MM.1S (cell line): ENCODE measurements at regions not wholly inside any gene's neighbourhood (a gene's known extent, or its start where the extent isn't known, plus 50 kb on each side); places are given as distances from the start of the nearest gene placed in this dataset.
"Not testable (repeated sequence)": the region's sequence is repeated elsewhere in the genome, so short reads cannot be mapped to it uniquely, and the experiment has no call there.

Experiments used
- DNase-seq: peaks from one replicate; pipeline ENCODE4 v3.0.0-alpha.2; 2015
- H2AFZ ChIP-seq: fragments of 300-600 bp; sonication (generic); 2 replicates; pipeline ENCODE4 v1.6.0; 2016; ENCODE audit warnings: antibody characterized with exemption, low read length
- H3F3A ChIP-seq: fragments of 300-600 bp; sonication (generic); 2 replicates; pipeline ENCODE4 v1.6.1; 2016; ENCODE audit warnings: mild to moderate bottlenecking, antibody characterized with exemption, low read length, moderate library complexity, mixed read lengths; ENCODE audit not compliant: insufficient read depth
- H3K27ac ChIP-seq: fragments of 300-600 bp; sonication (generic); 2 replicates; pipeline ENCODE4 v1.5.1; 2016; ENCODE audit warnings: mild to moderate bottlenecking, low read length
- H3K27me3 ChIP-seq: fragments of 300-600 bp; sonication (generic); replicated peaks from 2 replicates; pipeline ENCODE4 v1.6.0; 2016; ENCODE audit warnings: low read length; ENCODE audit not compliant: insufficient read depth
- H3K36me3 ChIP-seq: fragments of 300-600 bp; sonication (generic); replicated peaks from 2 replicates; pipeline ENCODE4 v1.6.1; 2016; ENCODE audit warnings: mild to moderate bottlenecking, low read length, mixed read lengths; ENCODE audit not compliant: insufficient read depth
- H3K4me1 ChIP-seq: fragments of 300-600 bp; sonication (generic); 2 replicates; pipeline ENCODE4 v1.6.1; 2016; ENCODE audit warnings: low read length, mixed read lengths
- H3K4me2 ChIP-seq: fragments of 300-600 bp; sonication (generic); 2 replicates; pipeline ENCODE4 v1.6.0; 2016; ENCODE audit warnings: low read depth, low read length
- H3K4me3 ChIP-seq: fragments of 300-600 bp; sonication (generic); 2 replicates; pipeline ENCODE4 v1.5.1; 2016; ENCODE audit warnings: low read length, mixed read lengths
- H3K79me2 ChIP-seq: fragments of 300-600 bp; sonication (generic); 2 replicates; pipeline ENCODE4 v1.6.1; 2016; ENCODE audit warnings: mixed run types, low read length, mixed read lengths
- H3K9ac ChIP-seq: fragments of 300-600 bp; sonication (generic); 2 replicates; pipeline ENCODE4 v1.6.1; 2016; ENCODE audit warnings: low read length, mixed read lengths
- H3K9me2 ChIP-seq: fragments of 300-600 bp; sonication (generic); replicated peaks from 2 replicates; pipeline ENCODE4 v1.6.1; 2016; ENCODE audit warnings: mild to moderate bottlenecking, low read length, mixed read lengths; ENCODE audit not compliant: insufficient read depth
- H3K9me3 ChIP-seq: fragments of 300-600 bp; sonication (generic); replicated peaks from 2 replicates; pipeline ENCODE4 v1.6.1; 2016; ENCODE audit warnings: mild to moderate bottlenecking, low read length, mixed read lengths; ENCODE audit not compliant: insufficient read depth
- H4K20me1 ChIP-seq: fragments of 300-600 bp; sonication (generic); 2 replicates; pipeline ENCODE4 v1.6.1; 2016; ENCODE audit warnings: mild to moderate bottlenecking, low read length, moderate library complexity, mixed read lengths; ENCODE audit not compliant: insufficient read depth
- CTCF ChIP-seq: fragments of 300-600 bp; sonication (generic); IDR thresholded peaks from 2 replicates; pipeline ENCODE4 v1.5.1; 2016; ENCODE audit warnings: antibody characterized with exemption, low read length, mixed read lengths
- EZH2 ChIP-seq: fragments of 300-600 bp; sonication (generic); optimal IDR thresholded peaks from 2 replicates; pipeline ENCODE3; 2017; ENCODE audit warnings: low read depth, mild to moderate bottlenecking, antibody characterized with exemption, low read length, mixed read lengths
- EZH2phosphoT487 ChIP-seq: fragments of 300-600 bp; sonication (generic); IDR thresholded peaks from 2 replicates; pipeline ENCODE4 v1.6.1; 2018; ENCODE audit warnings: antibody characterized with exemption, low read length

- no peak for TF ChIP-seq EZH2phosphoT487
- TF ChIP-seq CTCF = no peak
- TF ChIP-seq EZH2 = no peak
- Histone ChIP-seq H3K9me3 (no peaks in the 10 kb centered on the region), H3K9me2 (no peaks in the 10 kb centered on the region), H3K27ac (no peak overlapping the region), H3K9ac (no peak overlapping the region), H3K79me2 (no peaks in the 10 kb centered on the region), H2AFZ (no peak overlapping the region), H3K4me2 (no peak overlapping the region), H3K4me1 (no peaks in the 10 kb centered on the region), H4K20me1 (no peaks in the 10 kb centered on the region), H3K4me3 (no peak overlapping the region), H3F3A (no peaks in the 10 kb centered on the region), H3K27me3 (no peaks in the 10 kb centered on the region), H3K36me3 (no peaks in the 10 kb centered on the region)
- DNase-seq = no peak
Observed at GRCh38 chr18:30149585-30149984, 893.0 kb downstream of the DSC3 start.

GRCh38 chr18:30142870-30143269 is 899.7 kb downstream of the DSC3 start:
- H3K36me3 ChIP-seq = no peaks in the 10 kb centered on the region
- H3F3A ChIP-seq = no peaks in the 10 kb centered on the region
- no peak for DNase-seq
- H3K79me2 ChIP-seq = no peaks in the 10 kb centered on the region
- H2AFZ ChIP-seq = no peak overlapping the region
- H3K4me3 ChIP-seq = no peak overlapping the region
- TF ChIP-seq CTCF (no peak), EZH2phosphoT487 (no peak)
- no peaks in the 10 kb centered on the region for H3K27me3 ChIP-seq
- no peak overlapping the region for H3K27ac ChIP-seq
- H4K20me1 ChIP-seq = no peaks in the 10 kb centered on the region
- H3K9me3 ChIP-seq = no peaks in the 10 kb centered on the region
- H3K4me1 ChIP-seq = no peaks in the 10 kb centered on the region
- H3K4me2 ChIP-seq = no peak overlapping the region
- H3K9me2 ChIP-seq = no peaks in the 10 kb centered on the region
- H3K9ac ChIP-seq = no peak overlapping the region

GRCh38 chr18:30142248-30142647 is 900.3 kb downstream of the DSC3 start:
- Histone ChIP-seq H3K79me2 (no peaks in the 10 kb centered on the region), H3K4me1 (no peaks in the 10 kb centered on the region), H3K4me2 (no peak overlapping the region), H2AFZ (no peak overlapping the region), H3K9ac (no peak overlapping the region), H3K27ac (no peak overlapping the region), H3K4me3 (no peak overlapping the region), H3K9me2 (no peaks in the 10 kb centered on the region), H3K27me3 (no peaks in the 10 kb centered on the region), H3F3A (no peaks in the 10 kb centered on the region), H4K20me1 (no peaks in the 10 kb centered on the region), H3K36me3 (no peaks in the 10 kb centered on the region), H3K9me3 (no peaks in the 10 kb centered on the region)
- TF ChIP-seq EZH2 (no peak), EZH2phosphoT487 (no peak)
- DNase-seq = no peak

GRCh38 chr18:30141506-30141905 is 901.0 kb downstream of the DSC3 start:
- not testable (repeated sequence) for DNase-seq, H3K36me3 ChIP-seq, H3K4me1 ChIP-seq, H3F3A ChIP-seq, H3K79me2 ChIP-seq, H3K4me3 ChIP-seq, H3K9ac ChIP-seq, H2AFZ ChIP-seq, H4K20me1 ChIP-seq, H3K27ac ChIP-seq, H3K9me2 ChIP-seq, H3K4me2 ChIP-seq, H3K27me3 ChIP-seq, H3K9me3 ChIP-seq
